Skeletal muscle cell (primary cell): ENCODE measurements at regions not wholly inside any gene's neighbourhood (a gene's known extent, or its start where the extent isn't known, plus 50 kb on each side); places are given as distances from the start of the nearest gene placed in this dataset.

Experiments used
- DNase-seq: peaks from one replicate; pipeline ENCODE4 v3.0.0-alpha.2; 2010; ENCODE audit warnings: low read depth
- H3K4me3 ChIP-seq: 2 replicates; pipeline ENCODE4 v1.5.1; 2011; ENCODE audit warnings: low read depth, mild to moderate bottlenecking, control low read depth, low read length, moderate library complexity

GRCh38 chr14:31961896-31962295 lies 115.2 kb upstream of the ARHGAP5 start:
- no peak for DNase-seq
- H3K4me3 ChIP-seq: no peak overlapping the region

GRCh38 chr14:31962920-31963319 lies 114.2 kb upstream of the ARHGAP5 start:
- H3K4me3 ChIP-seq: no peak overlapping the region
- no peak for DNase-seq

- no peak for DNase-seq
Observed at GRCh38 chr14:31963587-31963986, 113.5 kb upstream of the ARHGAP5 start.

GRCh38 chr14:31964490-31964889 lies 112.6 kb upstream of the ARHGAP5 start:
- no peak for DNase-seq
- no peak overlapping the region for H3K4me3 ChIP-seq

More at GRCh38 chr14:31963587-31963986, 113.5 kb upstream of the ARHGAP5 start:
- no peak overlapping the region for H3K4me3 ChIP-seq

GRCh38 chr14:31965071-31965734 lies 111.9 kb upstream of the ARHGAP5 start:
- H3K4me3 ChIP-seq: no peak overlapping the region
- DNase-seq: no peak

- H3K4me3 ChIP-seq: no peak overlapping the region
- DNase-seq: no peak
Observed at GRCh38 chr14:31965735-31966598, 111.1 kb upstream of the ARHGAP5 start.

GRCh38 chr14:31966896-31967668 lies 110.0 kb upstream of the ARHGAP5 start:
- H3K4me3 ChIP-seq: no peak overlapping the region
- DNase-seq: no peak

- H3K4me3 ChIP-seq: no peak overlapping the region
- DNase-seq: no peak
Observed at GRCh38 chr14:31967669-31967975, 109.5 kb upstream of the ARHGAP5 start.

GRCh38 chr14:31968107-31968810 lies 108.8 kb upstream of the ARHGAP5 start:
- H3K4me3 ChIP-seq: no peak overlapping the region
- no peak for DNase-seq

GRCh38 chr14:31968956-31969698 lies 108.0 kb upstream of the ARHGAP5 start:
- H3K4me3 ChIP-seq: no peak overlapping the region
- DNase-seq: no peak

- no peak overlapping the region for H3K4me3 ChIP-seq
- DNase-seq: no peak
Observed at GRCh38 chr14:31969699-31970240, 107.3 kb upstream of the ARHGAP5 start.

- DNase-seq: no peak
- H3K4me3 ChIP-seq: no peak overlapping the region
Observed at GRCh38 chr14:31970744-31971143, 106.4 kb upstream of the ARHGAP5 start.

GRCh38 chr14:31971612-31972011 lies 105.5 kb upstream of the ARHGAP5 start:
- no peak for DNase-seq
- no peak overlapping the region for H3K4me3 ChIP-seq

- H3K4me3 ChIP-seq: no peak overlapping the region
- DNase-seq: no peak
Observed at GRCh38 chr14:31977001-31977556, 100.0 kb upstream of the ARHGAP5 start.

GRCh38 chr14:31978423-31978822 lies 98.7 kb upstream of the ARHGAP5 start:
- H3K4me3 ChIP-seq: no peak overlapping the region
- no peak for DNase-seq

- no peak for DNase-seq
- no peak overlapping the region for H3K4me3 ChIP-seq
Observed at GRCh38 chr14:31982642-31983041, 94.5 kb upstream of the ARHGAP5 start.

GRCh38 chr14:31986405-31986804 lies 90.7 kb upstream of the ARHGAP5 start:
- DNase-seq: no peak
- H3K4me3 ChIP-seq: no peak overlapping the region

- DNase-seq: no peak
- no peak overlapping the region for H3K4me3 ChIP-seq
Observed at GRCh38 chr14:31987721-31988120, 89.4 kb upstream of the ARHGAP5 start.

- DNase-seq: no peak
- no peak overlapping the region for H3K4me3 ChIP-seq
Observed at GRCh38 chr14:31988244-31988643, 88.9 kb upstream of the ARHGAP5 start.
